K562 (cell line): ENCODE measurements at regions not wholly inside any gene's neighbourhood (a gene's known extent, or its start where the extent isn't known, plus 50 kb on each side); places are given as distances from the start of the nearest gene placed in this dataset.

Experiments used
- ATAC-seq: fragments of 200-7000 bp; cut with Tn5 transposase; 3 replicates; pipeline ENCODE4 v1.9.1; 2020; ENCODE audit warnings: moderate library complexity
- BruUV-seq: library from RNA; stranded (reverse); fragments of 400-500 nt; replicated peaks from 2 replicates; lab custom pipeline; 2021; lab: Mats Ljungman, UMichigan
- CTCF ChIA-PET: fragments of 300-600 bp; formaldehyde crosslinking; extraction: SDS; loops from one replicate; lab custom pipeline; 2021; ENCODE audit warnings: low intra/inter-chr PET ratio; lab: Yijun Ruan, JAX
- POLR2A ChIA-PET: fragments of 300-600, 350-650 bp; sonication (Branson Sonifier 250); formaldehyde crosslinking; extraction: SDS; loops from one replicate; lab custom pipeline; 2021; ENCODE audit warnings: antibody characterized with exemption, inconsistent platforms; lab: Yijun Ruan, JAX
- DNase-seq, 4 experiments: peaks; one replicate each; pipeline versions ENCODE4 v3.0.0 to v3.0.0-alpha.2; 2011 to 2018; ENCODE audit warnings: low spot score in 3 of 4, mixed read lengths in 3 of 4; ENCODE audit errors: extremely low read depth in 1 of 4
- FAIRE-seq: peaks from 2 replicates; lab custom pipeline; 2011; peaks lifted over from hg19 to GRCh38; lab: Jason Lieb, UNC
- H2AFZ ChIP-seq: 2 replicates; pipeline ENCODE4 v1.6.0; 2011; ENCODE audit warnings: low read depth, low read length, control low read depth, inconsistent platforms
- H3K27ac ChIP-seq: fragments of 200-600 bp; 3 replicates; pipeline ENCODE4 v1.8.0; 2011; ENCODE audit warnings: low read depth, mild to moderate bottlenecking, control low read depth, inconsistent platforms, low read length, moderate library complexity, mixed read lengths; ENCODE audit errors: extremely low read depth
- H3K27me3 ChIP-seq, 2 experiments: fragments of 300-600 bp in 1 of 2; 2 replicates in 1 of 2; 3 replicates in 1 of 2; pipeline versions ENCODE4 v1.6.0 to v1.8.0; 2011; ENCODE audit warnings: inconsistent platforms in 2 of 2, low read length in 2 of 2, mild to moderate bottlenecking in 1 of 2, mixed read lengths in 1 of 2, moderate library complexity in 1 of 2; ENCODE audit not compliant: control insufficient read depth in 2 of 2, insufficient read depth in 2 of 2
- H3K36me3 ChIP-seq: fragments of 300-600 bp; 3 replicates; pipeline ENCODE4 v1.8.0; 2011; ENCODE audit warnings: mild to moderate bottlenecking, low read length, inconsistent platforms; ENCODE audit not compliant: control insufficient read depth, insufficient read depth
- H3K4me1 ChIP-seq, 2 experiments: fragments of 200-600 bp in 1 of 2; replicated peaks in 1 of 2; 2 replicates in 1 of 2; 3 replicates in 1 of 2; pipeline versions ENCODE4 v1.5.1 to v1.8.0; 2011; ENCODE audit warnings: inconsistent platforms in 2 of 2, low read length in 2 of 2, mild to moderate bottlenecking in 1 of 2, mixed read lengths in 1 of 2, moderate library complexity in 1 of 2; ENCODE audit not compliant: control insufficient read depth in 2 of 2, insufficient read depth in 2 of 2
- H3K4me2 ChIP-seq: 2 replicates; pipeline ENCODE4 v1.6.1; 2011; ENCODE audit warnings: low read length, control low read depth, inconsistent platforms, mixed read lengths; ENCODE audit not compliant: insufficient read depth
- H3K4me3 ChIP-seq: fragments of 200-600 bp; sonication (generic), shearing (Covaris generic); 2 replicates; pipeline ENCODE4 v1.5.1; 2016; ENCODE audit warnings: control low read depth, inconsistent platforms
- H3K79me2 ChIP-seq: fragments of 200-600 bp; 3 replicates; pipeline ENCODE4 v1.8.0; 2011; ENCODE audit warnings: low read length, inconsistent platforms; ENCODE audit not compliant: control insufficient read depth, insufficient read depth
- H3K9ac ChIP-seq, 2 experiments: 2 replicates each; pipeline versions ENCODE4 v1.6.0 to v1.6.1; 2011; ENCODE audit warnings: low read depth in 2 of 2, low read length in 2 of 2, control low read depth in 1 of 2, inconsistent platforms in 1 of 2, mild to moderate bottlenecking in 1 of 2, mixed read lengths in 1 of 2; ENCODE audit not compliant: insufficient read depth in 1 of 2
- H3K9me1 ChIP-seq: one replicate; pipeline ENCODE4 v1.6.0; 2011; ENCODE audit warnings: inconsistent platforms, mild to moderate bottlenecking, low read length, moderate library complexity; ENCODE audit not compliant: control insufficient read depth, insufficient read depth
- H3K9me3 ChIP-seq: replicated peaks from 2 replicates; pipeline ENCODE4 v1.5.1; 2011; ENCODE audit warnings: low read depth, low read length, inconsistent platforms; ENCODE audit not compliant: control insufficient read depth, insufficient read depth
- H4K20me1 ChIP-seq: replicated peaks from 2 replicates; pipeline ENCODE4 v1.6.1; 2011; ENCODE audit warnings: low read length, inconsistent platforms, mixed read lengths; ENCODE audit not compliant: control insufficient read depth, insufficient read depth
- C11orf30 ChIP-seq: fragments of 450-650 bp; IDR thresholded peaks from 2 replicates; pipeline ENCODE4 v1.6.1; 2016; ENCODE audit warnings: low read depth, mild to moderate bottlenecking
- HMG20A ChIP-seq: fragments of 450-650 bp; formaldehyde crosslinking; conservative IDR thresholded peaks from 2 replicates; pipeline ENCODE4 v1.4.0; 2020; ENCODE audit warnings: mild to moderate bottlenecking, mixed read lengths
- SMAD1 ChIP-seq: fragments of 150-350 bp; IDR thresholded peaks from 2 replicates; pipeline ENCODE4 v1.6.1; 2014; ENCODE audit warnings: low read length, low read depth; ENCODE audit not compliant: partially characterized antibody
- WGBS: fragments of 100-300 bp; shearing (Covaris generic); methylation state at CpG from one replicate; pipeline ENCODE4 v1.1.6; 2016; ENCODE audit warnings: low coverage, mixed read lengths; ENCODE audit not compliant: insufficient coverage; ENCODE audit errors: missing lambda C conversion rate; 5-methylcytosine and 5-hydroxymethylcytosine counted together
- in situ Hi-C: fragments of 300-500 bp; cut with MboI; formaldehyde crosslinking; loops from 4 replicates; pipeline ENCODE4 v1.15.0; 2018; ENCODE audit warnings: inconsistent platforms, mixed read lengths
- intact Hi-C: fragments of 100-400 bp; cut with micrococcal nuclease; formaldehyde crosslinking; loops from 2 replicates; pipeline ENCODE4 v1.14.2; 2022
- TF ChIP-seq, protein P1 (sequence below), 2 experiments: fragments of 450-650 bp; IDR thresholded peaks; 2 replicates each; pipeline ENCODE4 v1.6.1; 2018; ENCODE audit warnings: mild to moderate bottlenecking in 2 of 2, low read depth in 1 of 2; ENCODE audit not compliant: partially characterized antibody in 2 of 2

DNA sequence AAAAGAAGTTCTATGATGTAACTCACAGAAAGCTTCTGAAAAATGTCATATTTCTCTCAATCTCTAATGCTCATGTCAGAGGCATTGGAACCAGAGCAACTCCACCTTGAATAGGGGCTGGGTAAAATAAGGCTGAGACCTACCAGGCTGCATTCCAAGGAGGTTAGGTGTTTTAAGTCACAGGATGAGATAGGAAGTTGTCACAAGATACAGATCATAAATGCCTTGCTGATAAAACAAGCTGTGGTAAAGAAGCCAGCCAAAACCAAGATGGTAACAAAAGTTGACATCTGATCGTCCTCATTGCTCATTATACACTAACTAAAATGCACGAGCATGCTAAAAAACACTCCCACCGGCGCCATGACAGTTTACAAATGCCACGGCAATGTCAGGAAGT lies 411.1 kb upstream of the GRIA1 start:
- DNase-seq (no peak), ATAC-seq (no peak), FAIRE-seq (no peak)
- BruUV-seq, result no TSS peak
- H3K9me1 ChIP-seq, result no peaks in the 10 kb centered on the region
- no peaks in the 10 kb centered on the region for H3K79me2 ChIP-seq
- no peaks in the 10 kb centered on the region for H3K4me1 ChIP-seq
- no peak overlapping the region for H3K27ac ChIP-seq
- no peak overlapping the region for H3K4me3 ChIP-seq
- no peak overlapping the region for H3K4me2 ChIP-seq
- in situ Hi-C loops, result no loop called here
- intact Hi-C loops, result no loop called here
- no peaks in the 10 kb centered on the region for H3K27me3 ChIP-seq
- H3K9ac ChIP-seq, result no peak overlapping the region
- no peaks in the 10 kb centered on the region for H3K9me3 ChIP-seq
- no peaks in the 10 kb centered on the region for H4K20me1 ChIP-seq
- POLR2A ChIA-PET, result no interaction called here
- no peak overlapping the region for H2AFZ ChIP-seq
- H3K36me3 ChIP-seq, result no peaks in the 10 kb centered on the region
- WGBS, result 0% methylated on average over 4 of the region's 5 CpGs
- CTCF ChIA-PET, result no interaction called here
- TF ChIP-seq C11orf30, result no peak

DNA sequence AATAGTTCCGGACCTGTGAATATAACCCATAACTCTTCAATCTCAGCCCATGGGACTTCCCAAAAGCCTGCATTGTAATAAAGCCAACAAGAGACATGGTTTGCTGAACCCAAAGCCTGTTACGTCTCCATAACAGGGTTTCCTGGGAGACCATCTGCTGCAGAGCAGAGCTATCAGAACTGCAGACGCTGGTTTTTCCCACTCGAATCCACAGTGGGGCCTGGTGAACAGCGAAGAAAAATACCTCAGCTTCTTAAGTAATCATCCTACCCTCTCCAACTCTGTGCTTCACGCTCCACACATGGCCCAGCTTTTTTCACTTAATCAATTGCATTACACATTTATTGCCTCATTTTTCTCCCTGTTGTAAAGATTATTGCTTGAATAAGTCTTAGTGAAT lies 409.5 kb upstream of the GRIA1 start:
- POLR2A ChIA-PET, result no interaction called here
- 3% methylated on average over 6 of the region's 6 CpGs for WGBS
- Histone ChIP-seq H3K9me1 (no peaks in the 10 kb centered on the region), H4K20me1 (no peaks in the 10 kb centered on the region), H3K79me2 (no peaks in the 10 kb centered on the region), H3K9ac (no peak overlapping the region), H2AFZ (no peak overlapping the region), H3K9me3 (no peaks in the 10 kb centered on the region), H3K36me3 (no peaks in the 10 kb centered on the region)
- in situ Hi-C loops, result no loop called here
- no peak for ATAC-seq
- TF ChIP-seq, protein P1, sequence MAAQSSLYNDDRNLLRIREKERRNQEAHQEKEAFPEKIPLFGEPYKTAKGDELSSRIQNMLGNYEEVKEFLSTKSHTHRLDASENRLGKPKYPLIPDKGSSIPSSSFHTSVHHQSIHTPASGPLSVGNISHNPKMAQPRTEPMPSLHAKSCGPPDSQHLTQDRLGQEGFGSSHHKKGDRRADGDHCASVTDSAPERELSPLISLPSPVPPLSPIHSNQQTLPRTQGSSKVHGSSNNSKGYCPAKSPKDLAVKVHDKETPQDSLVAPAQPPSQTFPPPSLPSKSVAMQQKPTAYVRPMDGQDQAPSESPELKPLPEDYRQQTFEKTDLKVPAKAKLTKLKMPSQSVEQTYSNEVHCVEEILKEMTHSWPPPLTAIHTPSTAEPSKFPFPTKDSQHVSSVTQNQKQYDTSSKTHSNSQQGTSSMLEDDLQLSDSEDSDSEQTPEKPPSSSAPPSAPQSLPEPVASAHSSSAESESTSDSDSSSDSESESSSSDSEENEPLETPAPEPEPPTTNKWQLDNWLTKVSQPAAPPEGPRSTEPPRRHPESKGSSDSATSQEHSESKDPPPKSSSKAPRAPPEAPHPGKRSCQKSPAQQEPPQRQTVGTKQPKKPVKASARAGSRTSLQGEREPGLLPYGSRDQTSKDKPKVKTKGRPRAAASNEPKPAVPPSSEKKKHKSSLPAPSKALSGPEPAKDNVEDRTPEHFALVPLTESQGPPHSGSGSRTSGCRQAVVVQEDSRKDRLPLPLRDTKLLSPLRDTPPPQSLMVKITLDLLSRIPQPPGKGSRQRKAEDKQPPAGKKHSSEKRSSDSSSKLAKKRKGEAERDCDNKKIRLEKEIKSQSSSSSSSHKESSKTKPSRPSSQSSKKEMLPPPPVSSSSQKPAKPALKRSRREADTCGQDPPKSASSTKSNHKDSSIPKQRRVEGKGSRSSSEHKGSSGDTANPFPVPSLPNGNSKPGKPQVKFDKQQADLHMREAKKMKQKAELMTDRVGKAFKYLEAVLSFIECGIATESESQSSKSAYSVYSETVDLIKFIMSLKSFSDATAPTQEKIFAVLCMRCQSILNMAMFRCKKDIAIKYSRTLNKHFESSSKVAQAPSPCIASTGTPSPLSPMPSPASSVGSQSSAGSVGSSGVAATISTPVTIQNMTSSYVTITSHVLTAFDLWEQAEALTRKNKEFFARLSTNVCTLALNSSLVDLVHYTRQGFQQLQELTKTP (IDR thresholded peaks at IDR 0.05; ENCODE audit: low read depth in 1 of 2, partially characterized antibody in 2 of 2), result no peak
- no peak for TF ChIP-seq HMG20A (CRISPR knock-in tag)
- TF ChIP-seq SMAD1, result no peak
- TF ChIP-seq, all 486 proteins: peak for 0
- Histone ChIP-seq H3K27me3 (no peaks in the 10 kb centered on the region), H3K4me1 (no peaks in the 10 kb centered on the region), H3K27ac (no peak overlapping the region), H3K4me3 (no peak overlapping the region), H3K4me2 (no peak overlapping the region)
- DNase-seq, result no peak
- CTCF ChIA-PET, result no interaction called here
- FAIRE-seq, result no peak
- no TSS peak for BruUV-seq
- intact Hi-C loops, result no loop called here
